Fibroblast of mammary gland (primary cell): ENCODE measurements at regions not wholly inside any gene's neighbourhood (a gene's known extent, or its start where the extent isn't known, plus 50 kb on each side); places are given as distances from the start of the nearest gene placed in this dataset.

Experiments
- DNase-seq: peaks from one replicate; pipeline ENCODE4 v3.0.0-alpha.2; 2010; ENCODE audit warnings: low read depth
- H3K4me3 ChIP-seq: 2 replicates; pipeline ENCODE4 v1.5.1; 2011; ENCODE audit warnings: low read depth, mild to moderate bottlenecking, low read length, moderate library complexity; ENCODE audit not compliant: control insufficient read depth
- CTCF ChIP-seq: conservative IDR thresholded peaks from 2 replicates; pipeline ENCODE4 v1.5.1; 2011; ENCODE audit warnings: low read depth, low read length, inconsistent platforms; ENCODE audit not compliant: control insufficient read depth, insufficient read depth

- no peak for DNase-seq
- TF ChIP-seq CTCF = no peak
- no peak overlapping the region for H3K4me3 ChIP-seq
Observed at GRCh38 chr7:443279-443833, 76.3 kb downstream of the PDGFA start.

GRCh38 chr7:444606-445005 is 75.0 kb downstream of the PDGFA start:
- no peak for TF ChIP-seq CTCF
- H3K4me3 ChIP-seq = no peak overlapping the region
- DNase-seq = no peak

GRCh38 chr7:445020-445419 is 74.6 kb downstream of the PDGFA start:
- no peak overlapping the region for H3K4me3 ChIP-seq
- DNase-seq = no peak
- TF ChIP-seq CTCF = no peak

- TF ChIP-seq CTCF = no peak
- no peak overlapping the region for H3K4me3 ChIP-seq
- no peak for DNase-seq
Observed at GRCh38 chr7:445563-446288, 73.9 kb downstream of the PDGFA start.

GRCh38 chr7:446289-446935 is 73.2 kb downstream of the PDGFA start:
- no peak for TF ChIP-seq CTCF
- H3K4me3 ChIP-seq = no peak overlapping the region
- no peak for DNase-seq
